Mucosa of descending colon (tissue), 3 donors: ENCODE measurements at regions not wholly inside any gene's neighbourhood (a gene's known extent, or its start where the extent isn't known, plus 50 kb on each side); places are given as distances from the start of the nearest gene placed in this dataset.

ENCODE experiments used
- ATAC-seq: fragments of 200-7000 bp; cut with Tn5 transposase; one replicate; pipeline ENCODE4 v1.9.1; 2020; ENCODE audit warnings: mild to moderate bottlenecking, moderate library complexity
- DNase-seq, 3 donors: peaks; one replicate each; pipeline ENCODE4 v3.0.0-alpha.2; 2020
- H3K36me3 ChIP-seq: fragments of 200-600 bp; one replicate; pipeline ENCODE4 v1.8.0; 2021; ENCODE audit warnings: low read depth, mild to moderate bottlenecking
- H3K4me1 ChIP-seq: fragments of 200-600 bp; one replicate; pipeline ENCODE4 v1.8.0; 2021; ENCODE audit warnings: low read depth, mild to moderate bottlenecking
- H3K4me3 ChIP-seq: fragments of 200-600 bp; one replicate; pipeline ENCODE4 v1.8.0; 2021; ENCODE audit warnings: mild to moderate bottlenecking
- H3K9me3 ChIP-seq: fragments of 200-600 bp; one replicate; pipeline ENCODE4 v1.8.0; 2021; ENCODE audit warnings: mild to moderate bottlenecking
- CTCF ChIP-seq: fragments of 200-600 bp; IDR thresholded peaks from one replicate; pipeline ENCODE4 v1.8.0; 2022; ENCODE audit warnings: antibody characterized with exemption, mild to moderate bottlenecking
- intact Hi-C, 2 donors: fragments of 100-400 bp; cut with DNase I in 1 of 2; cut with micrococcal nuclease in 1 of 2; formaldehyde crosslinking; loops; one replicate each; pipeline versions ENCODE4 v1.11.0 to v1.11.1; 2022; cut with DNase I, micrococcal nuclease
- donor health status: DM: no; HTN: no; CAD: no; lungs with moderate emphysema.
- donor health status: DM: no; HTN: no; CAD: no.
- donor health status: DM: no; HTN: yes; CAD: no.

GRCh38 chr2:16461672-16462071, 204.0 kb downstream of the CYRIA start:
- DNase-seq: no peak
- Histone ChIP-seq H3K4me1 (no peaks in the 10 kb centered on the region), H3K9me3 (no peaks in the 10 kb centered on the region), H3K4me3 (no peak overlapping the region), H3K36me3 (no peaks in the 10 kb centered on the region)
- intact Hi-C loops: no loop called here
- ATAC-seq: no peak
- no peak for TF ChIP-seq CTCF

GRCh38 chr2:16459606-16460005, 206.0 kb downstream of the CYRIA start:
- ATAC-seq (no peak), DNase-seq (no peak)
- Histone ChIP-seq H3K36me3 (no peaks in the 10 kb centered on the region), H3K4me3 (no peak overlapping the region), H3K4me1 (no peaks in the 10 kb centered on the region), H3K9me3 (no peaks in the 10 kb centered on the region)
- intact Hi-C loops: no loop called here
- TF ChIP-seq CTCF: no peak

GRCh38 chr2:16454621-16455020, 211.0 kb downstream of the CYRIA start:
- intact Hi-C loops: no loop called here
- DNase-seq: no peak
- no peaks in the 10 kb centered on the region for H3K36me3 ChIP-seq
- TF ChIP-seq CTCF: no peak
- no peaks in the 10 kb centered on the region for H3K9me3 ChIP-seq
- no peak overlapping the region for H3K4me3 ChIP-seq
- ATAC-seq: no peak
- H3K4me1 ChIP-seq: no peaks in the 10 kb centered on the region

GRCh38 chr2:16452123-16452522, 213.5 kb downstream of the CYRIA start:
- intact Hi-C loops: no loop called here
- H3K9me3 ChIP-seq: no peaks in the 10 kb centered on the region

GRCh38 chr2:16446706-16447105, 218.9 kb downstream of the CYRIA start:
- intact Hi-C loops: no loop called here
- Histone ChIP-seq H3K9me3 (no peaks in the 10 kb centered on the region), H3K4me1 (no peaks in the 10 kb centered on the region), H3K4me3 (no peak overlapping the region), H3K36me3 (no peaks in the 10 kb centered on the region)
- no peak for TF ChIP-seq CTCF
- ATAC-seq (no peak), DNase-seq (no peak)

More at GRCh38 chr2:16452123-16452522, 213.5 kb downstream of the CYRIA start:
- Histone ChIP-seq H3K4me1 (no peaks in the 10 kb centered on the region), H3K36me3 (no peaks in the 10 kb centered on the region), H3K4me3 (no peak overlapping the region)
- TF ChIP-seq CTCF: no peak
- ATAC-seq (no peak), DNase-seq (no peak)

GRCh38 chr2:16442971-16443370, 222.7 kb downstream of the CYRIA start:
- DNase-seq (no peak), ATAC-seq (no peak)
- H3K4me1 ChIP-seq: no peaks in the 10 kb centered on the region
- no peaks in the 10 kb centered on the region for H3K36me3 ChIP-seq
- intact Hi-C loops: no loop called here
- TF ChIP-seq CTCF: no peak
- no peaks in the 10 kb centered on the region for H3K9me3 ChIP-seq
- no peak overlapping the region for H3K4me3 ChIP-seq
